NCI-H2196 (cell line): ENCODE measurements at regions not wholly inside any gene's neighbourhood (a gene's known extent, or its start where the extent isn't known, plus 50 kb on each side); places are given as distances from the start of the nearest gene placed in this dataset.
"Not testable (repeated sequence)": the region's sequence is repeated elsewhere in the genome, so short reads cannot be mapped to it uniquely, and the experiment has no call there.

ENCODE experiments used
- DNase-seq: peaks from one replicate; lab custom pipeline; 2025; ENCODE audit not compliant: unreplicated experiment; lab: John Stamatoyannopoulos, UW

DNA sequence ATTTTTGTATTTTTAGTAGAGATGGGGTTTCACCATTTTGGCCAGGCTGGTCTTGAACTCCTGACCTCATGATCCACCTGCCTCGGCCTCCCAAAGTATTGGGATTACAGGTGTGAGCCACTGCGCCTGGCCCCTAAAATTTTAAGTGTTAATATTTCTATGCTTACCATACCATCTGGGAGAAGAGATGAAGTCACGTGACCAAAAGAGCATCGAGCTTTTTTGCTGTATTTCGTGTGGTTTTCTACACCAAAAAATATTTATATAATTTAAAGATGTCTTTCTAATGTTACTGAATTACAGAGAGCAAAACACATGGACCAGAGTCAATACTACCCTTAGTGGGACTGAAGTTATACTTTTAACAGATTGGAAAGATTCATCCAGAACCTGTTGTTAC is 400.9 kb downstream of the SOCS6 start:
- DNase-seq, result not testable (repeated sequence)

DNA sequence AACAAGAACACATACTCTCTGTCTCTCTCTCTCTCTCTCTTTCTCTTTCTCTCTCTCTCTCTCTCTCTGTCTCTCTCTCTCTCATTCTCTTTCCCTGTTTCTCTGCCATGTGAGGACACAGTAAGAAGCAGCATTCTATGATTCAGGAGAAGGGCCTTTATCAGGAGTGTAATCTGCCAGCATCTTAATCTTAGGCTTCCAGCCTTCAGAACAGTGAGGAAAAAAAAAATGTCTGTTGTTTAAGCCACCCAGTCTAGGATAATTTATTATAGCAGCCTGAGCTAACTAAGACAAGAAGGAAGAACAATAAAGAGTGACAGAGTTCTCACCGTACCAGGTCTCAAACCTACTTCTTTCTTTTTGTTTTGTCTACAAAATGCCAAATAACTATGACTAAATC is 399.4 kb downstream of the SOCS6 start:
- no peak for DNase-seq

DNA sequence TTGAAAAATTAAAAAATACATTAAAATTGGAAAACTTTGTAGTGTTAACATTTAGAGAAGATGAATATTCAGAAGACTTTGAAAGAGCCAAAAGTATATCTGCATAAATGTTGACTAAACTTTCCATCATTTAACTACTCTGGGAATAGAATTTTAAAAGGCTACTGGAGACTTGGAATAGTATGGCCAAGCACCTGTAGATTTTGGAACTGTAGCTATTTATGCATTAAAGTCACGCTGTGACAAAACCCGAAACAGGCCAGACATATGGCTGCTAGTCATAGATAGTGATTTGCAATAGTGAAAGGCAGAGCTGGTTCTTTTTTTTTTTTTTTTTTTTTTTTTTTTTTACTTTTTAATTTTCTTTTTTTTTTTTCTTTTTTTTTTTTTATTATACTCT is 396.0 kb downstream of the SOCS6 start:
- DNase-seq, result no peak

DNA sequence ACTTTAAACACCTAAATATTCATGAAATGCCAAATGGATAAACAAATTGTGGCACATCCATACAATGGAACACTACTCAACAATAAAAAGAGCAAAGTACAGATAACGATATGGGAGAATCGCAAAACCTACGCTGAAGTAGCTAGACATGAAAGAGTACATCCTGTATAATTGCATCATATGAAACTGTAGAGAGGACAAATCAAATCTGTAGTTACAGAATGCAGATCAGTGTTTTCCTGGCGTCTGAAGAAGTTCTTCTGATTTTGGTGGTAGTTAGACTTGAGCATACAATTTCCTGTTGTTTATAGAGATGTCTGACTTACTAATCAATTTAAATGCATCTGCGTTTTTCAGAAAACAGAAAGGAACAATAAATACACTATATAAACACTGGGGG is 394.4 kb downstream of the SOCS6 start:
- no peak for DNase-seq

DNA sequence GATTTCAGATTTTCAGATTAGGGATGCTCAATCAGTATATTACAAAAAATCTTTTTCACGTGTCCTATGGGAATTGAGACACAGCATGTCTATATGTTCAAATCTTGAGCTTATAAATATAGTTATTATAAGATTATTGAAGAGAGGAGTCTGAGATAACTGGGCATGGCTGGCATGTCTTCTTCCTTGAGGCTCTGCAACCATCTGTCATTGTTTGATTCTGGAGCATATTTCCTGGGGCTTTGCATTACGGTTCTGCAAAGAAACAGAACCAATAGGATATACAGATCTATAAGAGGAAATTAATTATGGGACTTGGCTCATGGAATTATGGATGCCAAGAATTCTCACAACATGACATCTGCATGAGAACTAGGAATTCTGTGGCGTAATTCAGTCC is 386.1 kb downstream of the SOCS6 start:
- DNase-seq, result no peak

DNA sequence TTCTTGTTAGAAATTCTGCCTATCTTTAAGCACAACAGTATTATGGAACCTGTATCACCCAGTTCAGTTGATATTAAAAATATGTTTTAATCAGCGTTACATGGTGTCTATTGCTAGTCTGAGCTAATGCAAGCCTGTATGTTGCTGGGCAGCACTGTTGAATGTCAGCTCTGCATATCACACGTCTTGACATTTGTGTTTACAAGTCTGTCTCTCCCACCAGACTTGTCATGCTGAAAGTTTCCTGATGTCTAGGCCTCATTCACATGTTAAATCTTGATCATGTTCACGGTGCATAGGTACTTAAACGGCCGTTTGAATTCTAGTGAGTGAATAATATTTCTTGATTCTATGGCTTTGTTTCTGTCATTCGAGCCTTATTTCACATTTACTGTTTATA is 385.0 kb downstream of the SOCS6 start:
- DNase-seq, result no peak

DNA sequence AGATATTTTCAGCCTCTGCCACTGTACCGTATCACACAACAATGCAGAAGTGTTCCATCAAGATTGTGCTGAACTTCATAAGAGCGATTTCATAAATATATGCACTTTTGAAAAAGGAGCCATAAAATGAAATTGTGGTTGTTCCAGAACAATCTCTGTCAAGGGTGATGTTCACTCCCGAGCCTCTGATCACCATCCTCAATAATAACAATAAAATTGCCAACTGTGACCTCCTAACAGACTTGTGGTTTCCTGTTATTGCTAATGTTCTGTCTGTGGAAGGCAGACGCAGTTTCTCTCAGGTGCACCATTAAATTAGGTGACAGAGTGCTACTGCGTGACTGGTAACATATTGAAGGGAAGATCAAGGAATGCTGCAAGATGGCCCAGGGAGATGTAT is 383.7 kb downstream of the SOCS6 start:
- no peak for DNase-seq

DNA sequence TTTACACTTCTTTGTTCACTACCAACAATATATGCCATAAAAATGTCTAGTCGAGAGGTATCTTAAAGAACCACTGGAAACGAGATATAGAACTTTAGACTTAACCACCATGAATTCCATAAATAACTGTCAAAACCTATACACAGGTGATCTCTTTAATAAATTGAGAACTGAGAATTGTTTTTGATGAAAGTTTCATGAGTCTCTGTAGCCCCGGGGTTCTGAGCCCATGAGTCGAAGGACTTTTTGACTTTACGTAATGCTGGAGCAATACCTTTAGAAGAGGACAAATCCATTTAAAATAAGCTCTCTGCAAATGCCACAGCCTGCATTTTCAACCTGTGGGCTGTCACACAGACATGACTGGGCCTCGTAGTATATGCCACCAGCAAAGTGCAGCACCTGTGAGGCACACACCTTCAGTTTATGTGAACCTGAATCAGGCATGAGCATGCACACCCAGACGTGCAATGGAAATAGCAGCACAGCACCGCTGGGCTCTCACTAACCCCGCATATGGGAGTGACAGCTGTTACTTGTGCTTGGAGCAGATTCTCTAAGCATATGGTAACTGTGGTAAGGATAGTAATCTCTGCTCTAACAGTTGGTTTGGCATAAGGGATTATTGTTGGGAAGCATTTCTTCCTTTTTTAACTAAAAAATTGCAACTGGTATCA is 383.2 kb downstream of the SOCS6 start:
- DNase-seq, result no peak

DNA sequence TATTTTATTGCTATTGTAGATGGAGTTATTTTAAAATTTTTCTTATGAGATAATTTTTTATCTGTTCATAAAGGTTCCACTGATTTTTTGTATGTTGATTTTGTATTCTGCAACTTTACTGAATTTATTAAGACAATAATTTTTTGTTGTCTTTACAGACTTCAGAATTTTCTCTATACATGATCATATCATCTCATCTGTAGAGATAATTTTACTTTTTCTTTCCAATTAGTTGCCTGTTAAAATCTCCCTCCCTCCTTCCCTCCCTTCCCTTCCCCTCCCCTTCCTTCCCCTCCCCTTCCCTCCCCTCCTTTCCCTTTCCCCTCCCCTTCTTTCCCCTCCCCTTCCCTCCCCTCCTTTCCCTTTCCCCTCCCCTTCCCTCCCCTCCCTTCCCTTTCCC is 378.1 kb downstream of the SOCS6 start:
- DNase-seq, result no peak

DNA sequence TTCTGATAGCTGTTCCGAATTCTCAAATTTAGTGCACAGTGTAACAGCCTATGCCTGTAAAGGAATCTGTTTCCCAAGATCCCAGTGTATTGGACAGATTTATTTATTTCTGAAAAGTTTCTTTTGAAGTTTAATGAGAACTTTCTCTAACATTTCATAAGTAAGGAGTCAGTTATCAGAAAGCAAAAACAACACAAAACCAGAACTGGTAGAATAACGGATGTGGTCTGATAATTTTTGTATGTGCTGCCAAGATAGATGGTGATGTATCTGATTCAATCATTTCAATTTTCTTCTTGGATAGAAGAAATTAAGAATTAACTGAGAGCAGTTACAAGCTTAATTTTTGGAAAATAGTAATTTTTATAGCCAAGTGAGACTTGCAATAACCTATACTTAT is 374.3 kb downstream of the SOCS6 start:
- no peak for DNase-seq

DNA sequence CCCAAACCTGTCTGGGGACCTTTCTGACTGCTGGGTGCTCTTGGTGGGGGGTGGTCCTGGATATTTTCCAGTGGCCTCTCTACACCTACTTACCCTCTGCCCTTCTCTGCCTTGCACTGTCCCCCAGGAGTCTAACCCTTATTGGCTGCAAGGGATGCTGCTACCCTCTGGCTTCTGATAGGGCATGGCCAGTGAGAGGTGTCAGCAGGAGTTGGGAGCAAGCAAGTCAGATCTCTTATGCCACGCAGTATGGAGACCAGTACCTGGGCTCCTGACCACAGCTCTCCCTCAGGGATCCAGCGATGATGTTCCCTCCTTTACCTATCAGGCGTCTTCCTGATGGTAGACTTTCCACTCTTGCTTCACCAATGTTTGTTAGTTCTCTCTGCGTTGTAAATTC is 373.7 kb downstream of the SOCS6 start:
- no peak for DNase-seq

DNA sequence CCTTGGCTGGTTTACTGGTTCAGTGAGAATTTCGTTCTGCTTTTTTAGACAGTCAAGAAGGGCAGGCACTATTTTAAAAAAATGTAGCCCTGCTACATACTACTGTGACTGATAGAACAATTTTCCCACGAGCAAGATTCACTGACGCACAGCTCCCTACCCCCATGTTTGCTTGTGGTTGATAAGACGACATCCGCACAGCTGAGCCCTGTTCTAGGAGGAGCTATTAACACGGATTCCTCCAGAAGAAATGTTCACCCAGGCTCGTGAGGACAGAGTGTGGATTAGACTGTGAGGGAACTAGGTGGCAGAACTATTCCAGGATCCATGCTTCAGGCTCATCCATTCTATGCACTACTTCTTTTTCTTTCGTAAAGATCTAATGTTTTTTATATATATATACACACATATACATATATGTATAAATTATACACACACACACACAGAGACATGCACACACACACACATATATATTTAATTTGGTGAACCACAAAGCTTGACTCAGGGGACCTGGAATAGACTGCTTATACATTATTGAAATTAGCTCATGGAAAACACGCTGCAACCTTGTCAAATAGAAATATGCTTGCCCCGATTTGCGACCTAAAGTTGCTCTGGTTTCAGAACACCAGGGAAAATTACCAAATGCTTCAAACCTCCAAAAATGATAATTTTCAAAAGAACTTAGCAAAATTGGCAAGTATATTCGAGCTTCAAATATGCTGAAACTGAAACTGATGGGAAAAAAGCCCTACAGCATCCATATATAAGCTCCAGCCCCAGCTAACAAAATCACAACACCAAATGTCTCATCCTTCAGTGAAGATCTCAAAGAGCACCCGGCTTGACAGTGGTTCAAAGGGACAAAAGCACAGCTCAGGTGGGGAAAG is 370.4 kb downstream of the SOCS6 start:
- DNase-seq, result no peak

DNA sequence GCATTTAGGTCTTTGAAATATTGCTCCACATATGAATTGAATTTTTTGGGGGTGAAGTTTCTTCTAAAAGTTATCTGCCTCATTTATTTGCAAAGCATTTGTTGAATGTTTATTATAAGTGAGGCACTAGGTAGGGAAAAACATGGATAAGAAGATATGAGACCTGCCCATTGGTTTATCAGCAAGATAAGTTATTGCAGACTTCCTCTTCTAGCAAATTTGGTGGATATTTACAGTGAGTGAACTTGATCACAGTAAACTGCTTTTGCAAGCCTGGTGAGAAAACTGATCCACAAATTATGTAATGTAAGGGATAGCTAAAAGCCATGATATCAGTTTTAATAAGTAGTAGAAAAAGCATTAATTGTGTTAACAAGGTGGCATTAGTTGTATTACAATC is 364.8 kb downstream of the SOCS6 start:
- DNase-seq, result no peak

DNA sequence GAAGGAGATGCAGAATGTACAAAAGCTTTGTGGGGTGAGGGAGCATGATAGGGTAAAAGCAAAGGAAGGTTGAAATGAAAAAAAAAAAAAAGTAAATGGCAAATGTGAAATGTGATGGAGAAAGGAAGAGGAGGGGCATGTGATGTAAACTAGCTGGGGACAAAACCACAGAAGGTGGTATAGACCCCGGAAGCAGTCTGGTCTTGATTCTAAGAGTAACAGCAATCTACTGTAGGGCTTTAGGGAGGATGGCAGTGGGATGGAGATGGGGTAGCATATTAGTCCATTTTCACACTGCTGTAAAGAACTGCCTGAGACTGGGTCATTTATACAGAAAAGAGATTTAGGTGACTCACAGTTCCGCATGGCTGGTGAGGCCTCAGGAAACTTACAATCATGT is 362.0 kb downstream of the SOCS6 start:
- no peak for DNase-seq

DNA sequence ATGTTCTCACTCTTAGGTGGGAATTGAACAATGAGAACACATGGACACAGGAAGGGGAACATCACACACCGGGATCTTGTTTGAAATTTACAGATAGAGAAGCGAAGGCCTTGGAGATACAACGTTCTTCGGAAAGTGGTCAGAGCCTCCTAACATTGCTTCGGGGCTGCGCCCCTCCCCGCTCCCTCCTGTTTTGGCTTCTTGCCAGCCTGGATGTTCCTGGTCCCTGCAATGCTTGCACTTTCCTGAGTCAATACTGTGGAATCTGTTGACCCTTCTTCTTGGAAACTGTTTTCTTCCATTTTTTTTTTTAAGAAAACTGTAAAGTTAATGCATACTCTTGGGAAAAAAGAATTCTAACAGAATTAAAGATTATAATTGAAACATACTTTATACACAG is 360.8 kb downstream of the SOCS6 start:
- no peak for DNase-seq

DNA sequence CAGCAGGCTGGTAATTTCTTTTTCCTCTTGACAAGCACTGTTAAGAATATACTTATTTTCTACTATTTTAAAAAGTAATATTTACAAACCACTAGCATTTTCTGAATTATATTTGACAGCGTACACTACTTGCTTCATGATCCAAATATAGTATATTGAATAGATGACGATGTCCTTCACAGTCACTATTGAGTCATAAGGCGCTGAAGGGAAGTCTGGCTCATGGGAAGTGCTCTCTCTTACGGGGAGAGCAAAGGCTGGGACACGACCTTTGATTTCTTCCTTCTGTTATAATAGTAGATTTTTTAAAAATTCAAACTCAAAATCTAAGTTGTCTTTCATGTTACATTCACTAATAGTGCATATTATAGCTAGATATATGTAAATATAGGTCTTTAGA is 357.1 kb downstream of the SOCS6 start:
- DNase-seq, result no peak

DNA sequence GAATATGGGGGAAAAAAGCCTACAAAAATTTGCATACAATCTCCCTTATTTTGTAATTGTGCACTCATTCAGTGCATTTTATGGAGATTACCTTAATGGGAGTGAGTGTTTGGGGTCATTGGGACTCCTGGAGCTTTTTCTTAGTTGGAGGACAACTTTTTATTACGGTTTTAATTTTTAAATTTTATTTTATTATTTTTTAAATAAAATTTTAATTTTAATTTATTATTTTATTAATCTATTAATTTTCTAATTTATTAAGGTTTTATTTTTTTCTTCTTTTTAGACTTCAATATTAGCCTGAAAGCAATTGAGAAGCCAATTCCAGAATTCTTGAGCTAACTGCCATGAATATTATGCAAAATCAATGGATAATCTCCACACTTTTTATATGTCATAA is 355.0 kb downstream of the SOCS6 start:
- no peak for DNase-seq

DNA sequence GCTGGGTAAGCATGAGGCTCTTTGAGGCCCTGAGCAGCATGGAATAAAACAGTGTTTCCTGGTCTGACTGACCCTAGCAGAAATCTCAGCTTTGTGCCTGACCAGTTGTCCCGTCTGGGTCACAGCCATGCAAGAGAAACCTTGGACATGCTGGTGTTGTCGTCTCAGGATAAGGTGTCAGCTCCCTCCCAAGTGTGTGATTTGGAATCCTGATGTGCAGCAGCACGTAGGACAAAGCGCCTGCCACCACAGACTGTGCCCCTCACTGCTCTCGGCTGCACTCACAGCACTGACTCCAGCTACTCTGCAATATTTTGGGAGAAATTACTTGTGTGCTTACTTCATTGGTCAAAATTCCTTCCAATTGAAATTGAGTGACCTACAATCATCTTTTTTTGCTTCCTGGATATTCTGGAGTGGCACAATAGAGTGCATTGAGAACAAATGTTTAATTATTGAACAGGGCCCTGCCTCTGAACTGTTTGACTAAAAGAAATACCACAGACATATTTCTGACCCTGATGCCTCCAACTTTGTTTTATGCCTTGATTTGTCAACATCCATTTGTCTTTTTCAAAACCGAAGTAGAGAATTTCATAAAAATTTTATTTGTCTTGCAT is 352.4 kb downstream of the SOCS6 start:
- no peak for DNase-seq

DNA sequence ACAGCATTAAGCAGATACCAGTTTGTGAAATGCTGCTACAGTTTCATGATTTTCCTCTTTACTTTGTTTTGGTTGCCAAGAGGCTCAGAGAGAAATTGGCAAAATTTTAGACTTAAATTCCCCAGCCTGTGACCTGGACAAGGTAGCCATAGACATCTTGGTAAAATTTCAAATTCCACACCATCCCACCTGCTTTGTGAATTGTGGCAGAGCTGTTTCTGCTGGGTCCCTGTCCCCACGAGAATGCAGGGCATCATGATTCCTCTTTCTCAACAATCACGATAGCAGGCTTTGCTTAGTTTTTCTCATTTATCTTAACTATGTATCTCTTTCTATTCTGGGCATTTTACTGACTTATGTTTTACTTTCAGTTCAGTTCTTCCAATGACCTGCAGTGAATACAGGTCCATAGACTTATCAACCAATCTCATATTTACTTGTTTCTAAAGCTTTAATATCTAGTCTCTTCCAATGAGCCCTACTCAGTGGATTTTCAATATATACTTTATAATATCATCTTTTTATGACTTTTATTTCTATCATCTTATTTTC is 351.6 kb downstream of the SOCS6 start:
- no peak for DNase-seq

DNA sequence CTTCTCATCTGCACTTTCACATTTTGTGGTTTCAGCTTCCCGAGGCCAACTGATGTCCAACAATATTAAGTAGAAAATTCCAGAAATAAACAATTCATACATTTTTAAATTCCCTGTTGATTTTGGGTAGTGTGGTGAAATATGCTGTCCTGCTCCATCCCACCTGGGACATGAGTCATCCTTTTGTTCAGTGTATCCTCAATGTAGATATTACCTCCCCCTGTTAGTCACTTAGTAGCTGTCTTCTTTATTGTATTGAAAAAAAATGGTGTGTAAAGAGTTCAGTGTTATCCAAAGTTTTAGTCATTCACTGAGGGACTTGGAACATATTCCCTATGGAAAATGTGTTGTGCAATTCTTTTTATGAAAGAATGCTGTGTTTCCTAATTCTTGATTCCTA is 348.1 kb downstream of the SOCS6 start:
- DNase-seq, result no peak

DNA sequence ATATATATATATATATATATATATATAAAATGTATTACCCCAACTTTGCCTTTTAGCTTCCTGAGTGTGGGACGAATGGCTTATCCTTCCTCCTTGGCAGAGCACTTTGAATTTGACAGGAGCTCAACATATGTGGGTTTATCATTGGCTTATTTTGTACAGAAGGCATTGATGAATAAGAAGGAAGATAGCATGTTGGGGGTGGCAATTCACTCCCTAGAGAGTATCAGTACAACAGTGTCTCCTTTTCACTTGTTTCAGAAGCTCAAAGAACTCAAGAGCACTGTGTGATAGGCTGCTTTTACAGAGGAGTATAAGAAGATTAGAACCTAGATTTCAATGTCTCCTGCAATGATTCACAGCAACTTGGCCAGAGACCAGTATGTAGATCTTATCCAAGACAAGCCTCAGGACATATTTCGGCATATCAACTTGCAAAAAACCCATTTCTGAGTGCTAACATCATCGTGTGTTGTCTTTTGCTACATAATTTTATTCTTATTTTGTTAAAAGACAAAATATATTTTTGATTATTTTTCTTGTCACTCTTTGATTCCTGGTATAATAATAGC is 345.8 kb downstream of the SOCS6 start:
- no peak for DNase-seq
